IMR-90 (cell line): ENCODE measurements at regions not wholly inside any gene's neighbourhood (a gene's known extent, or its start where the extent isn't known, plus 50 kb on each side); places are given as distances from the start of the nearest gene placed in this dataset.

ENCODE experiments used
- ATAC-seq: fragments of 200-7000 bp; cut with Tn5 transposase; 2 replicates; pipeline ENCODE4 v1.9.1; 2020; ENCODE audit warnings: low read depth, mild to moderate bottlenecking, moderate library complexity
- BruUV-seq: library from RNA; stranded (reverse); fragments of 400-500 nt; replicated peaks from 2 replicates; lab custom pipeline; 2021; lab: Mats Ljungman, UMichigan
- CTCF ChIA-PET: fragments of 300-600 bp; formaldehyde crosslinking; extraction: SDS; loops from one replicate; lab custom pipeline; 2021; ENCODE audit warnings: antibody characterized with exemption; lab: Yijun Ruan, JAX
- POLR2A ChIA-PET: fragments of 300-600 bp; sonication (Branson Sonifier 250); formaldehyde crosslinking; loops from one replicate; lab custom pipeline; 2022; ENCODE audit warnings: antibody characterized with exemption; ENCODE audit not compliant: unreplicated experiment; lab: Charles Lee
- DNase-seq: peaks from one replicate; pipeline ENCODE4 v3.0.0; 2013
- H2AFZ ChIP-seq: replicated peaks from 2 replicates; pipeline ENCODE3; 2013; ENCODE audit warnings: low read length, mild to moderate bottlenecking; ENCODE audit not compliant: poor library complexity
- H2AK5ac ChIP-seq: 2 replicates; pipeline ENCODE4 v1.6.1; 2013; ENCODE audit warnings: low read depth, low read length, inconsistent platforms
- H2AK9ac ChIP-seq: replicated peaks from 2 replicates; pipeline ENCODE3; 2013; ENCODE audit warnings: mild to moderate bottlenecking, low read depth, low read length, moderate library complexity; ENCODE audit not compliant: poor library complexity
- H2BK120ac ChIP-seq: 2 replicates; pipeline ENCODE4 v1.6.1; 2013; ENCODE audit warnings: low read depth, low read length, inconsistent platforms
- H2BK15ac ChIP-seq: 3 replicates; pipeline ENCODE4 v1.6.1; 2013; ENCODE audit warnings: low read depth, low read length, inconsistent platforms
- H2BK20ac ChIP-seq: 2 replicates; pipeline ENCODE4 v1.6.1; 2013; ENCODE audit warnings: low read depth, mild to moderate bottlenecking, inconsistent platforms, low read length, moderate library complexity
- H2BK5ac ChIP-seq: 2 replicates; pipeline ENCODE4 v1.6.1; 2013; ENCODE audit warnings: mild to moderate bottlenecking, low read depth, low read length, inconsistent platforms; ENCODE audit not compliant: poor library complexity, severe bottlenecking
- H3K14ac ChIP-seq: replicated peaks from 2 replicates; pipeline ENCODE4 v1.6.1; 2013; ENCODE audit warnings: low read depth, low read length, inconsistent platforms
- H3K18ac ChIP-seq: 2 replicates; pipeline ENCODE4 v1.6.1; 2013; ENCODE audit warnings: low read depth, low read length, control low read depth
- H3K23ac ChIP-seq: 2 replicates; pipeline ENCODE4 v1.6.1; 2013; ENCODE audit warnings: low read depth, low read length, inconsistent platforms
- H3K27ac ChIP-seq: 2 replicates; pipeline ENCODE4 v1.5.1; 2013; ENCODE audit warnings: mild to moderate bottlenecking, control low read depth, low read length; ENCODE audit not compliant: insufficient read depth
- H3K27me3 ChIP-seq: 2 replicates; pipeline ENCODE4 v1.6.1; 2013; ENCODE audit warnings: low read length; ENCODE audit not compliant: control insufficient read depth, insufficient read depth
- H3K36me3 ChIP-seq: 2 replicates; pipeline ENCODE4 v1.6.1; 2013; ENCODE audit warnings: low read length, mixed read lengths; ENCODE audit not compliant: control insufficient read depth, insufficient read depth
- H3K4ac ChIP-seq: 2 replicates; pipeline ENCODE4 v1.6.1; 2013; ENCODE audit warnings: low read depth, low read length, inconsistent platforms
- H3K4me1 ChIP-seq: 2 replicates; pipeline ENCODE4 v1.6.1; 2013; ENCODE audit warnings: low read length, mixed read lengths; ENCODE audit not compliant: control insufficient read depth, insufficient read depth
- H3K4me2 ChIP-seq: 2 replicates; pipeline ENCODE4 v1.6.1; 2013; ENCODE audit warnings: low read depth, mild to moderate bottlenecking, control low read depth, low read length, moderate library complexity
- H3K4me3 ChIP-seq: 2 replicates; pipeline ENCODE4 v1.5.1; 2013; ENCODE audit warnings: low read depth, mild to moderate bottlenecking, control low read depth, low read length, moderate library complexity; ENCODE audit not compliant: insufficient read depth
- H3K56ac ChIP-seq: 2 replicates; pipeline ENCODE4 v1.6.1; 2013; ENCODE audit warnings: low read length, inconsistent platforms; ENCODE audit not compliant: insufficient read depth; ENCODE audit errors: extremely low read depth
- H3K79me1 ChIP-seq, 2 experiments: 2 replicates each; pipeline ENCODE4 v1.6.1; 2013; ENCODE audit warnings: low read length in 2 of 2, inconsistent platforms in 1 of 2, low read depth in 1 of 2
- H3K9ac ChIP-seq: 2 replicates; pipeline ENCODE4 v1.6.1; 2013; ENCODE audit warnings: low read depth, low read length, control low read depth
- H3K9me1 ChIP-seq: 2 replicates; pipeline ENCODE4 v1.6.1; 2013; ENCODE audit warnings: low read length, inconsistent platforms; ENCODE audit not compliant: insufficient read depth
- H3K9me3 ChIP-seq: 2 replicates; pipeline ENCODE4 v1.6.1; 2013; ENCODE audit warnings: low read length; ENCODE audit not compliant: control insufficient read depth, insufficient read depth
- H4K20me1 ChIP-seq: 2 replicates; pipeline ENCODE4 v1.6.1; 2013; ENCODE audit warnings: low read length, inconsistent platforms; ENCODE audit not compliant: insufficient read depth
- H4K5ac ChIP-seq: 2 replicates; pipeline ENCODE4 v1.6.1; 2013; ENCODE audit warnings: mild to moderate bottlenecking, low read depth, low read length, control low read depth
- H4K8ac ChIP-seq, 2 experiments: 2 replicates each; pipeline ENCODE4 v1.6.1; 2013; ENCODE audit warnings: low read depth in 2 of 2, low read length in 2 of 2, control low read depth in 1 of 2, inconsistent platforms in 1 of 2
- H4K91ac ChIP-seq: 2 replicates; pipeline ENCODE4 v1.6.1; 2013; ENCODE audit warnings: low read depth, low read length, inconsistent platforms; ENCODE audit not compliant: insufficient read depth
- BHLHE40 ChIP-seq: fragments of 150-350 bp; IDR thresholded peaks from 2 replicates; pipeline ENCODE4 v1.6.1; 2016; ENCODE audit warnings: mild to moderate bottlenecking, low read depth, low read length
- CEBPB ChIP-seq: IDR thresholded peaks from 2 replicates; pipeline ENCODE4 v1.6.1; 2012; ENCODE audit warnings: low read depth, low read length, improper control_type of control experiment
- CHD1 ChIP-seq: IDR thresholded peaks from 2 replicates; pipeline ENCODE4 v1.6.1; 2012; ENCODE audit warnings: low read depth, low read length, improper control_type of control experiment
- CTCF ChIP-seq: conservative IDR thresholded peaks from 2 replicates; pipeline ENCODE4 v1.5.1; 2012; ENCODE audit warnings: mild to moderate bottlenecking, low read depth, low read length, improper control_type of control experiment
- FOS ChIP-seq: fragments of 150-350 bp; IDR thresholded peaks from 2 replicates; pipeline ENCODE4 v1.6.1; 2016; ENCODE audit warnings: low read depth, low read length
- MAFK ChIP-seq: IDR thresholded peaks from 2 replicates; pipeline ENCODE4 v1.6.1; 2012; ENCODE audit warnings: low read depth, low read length, improper control_type of control experiment
- MAZ ChIP-seq: IDR thresholded peaks from 2 replicates; pipeline ENCODE4 v1.6.1; 2012; ENCODE audit warnings: low read depth, mild to moderate bottlenecking, low read length, improper control_type of control experiment, moderate library complexity, borderline replicate concordance
- MXI1 ChIP-seq: IDR thresholded peaks from 2 replicates; pipeline ENCODE4 v1.6.1; 2012; ENCODE audit warnings: low read depth, mild to moderate bottlenecking, low read length, moderate library complexity, borderline replicate concordance
- NFE2L2 ChIP-seq: fragments of 150-350 bp; IDR thresholded peaks from 2 replicates; pipeline ENCODE4 v1.6.1; 2016; ENCODE audit warnings: low read depth, mild to moderate bottlenecking, low read length
- POLR2A ChIP-seq: IDR thresholded peaks from 2 replicates; pipeline ENCODE4 v1.6.1; 2012; ENCODE audit warnings: mild to moderate bottlenecking, low read depth, low read length
- RAD21 ChIP-seq: IDR thresholded peaks from 2 replicates; pipeline ENCODE4 v1.6.1; 2012; ENCODE audit warnings: low read length, improper control_type of control experiment
- RCOR1 ChIP-seq: IDR thresholded peaks from 2 replicates; pipeline ENCODE4 v1.6.1; 2012; ENCODE audit warnings: mild to moderate bottlenecking, low read length, improper control_type of control experiment; ENCODE audit not compliant: insufficient replicate concordance
- RFX5 ChIP-seq: IDR thresholded peaks from 2 replicates; pipeline ENCODE4 v1.8.0; 2012; ENCODE audit warnings: low read depth, mild to moderate bottlenecking, low read length, moderate library complexity
- SMC3 ChIP-seq: fragments of 150-350 bp; IDR thresholded peaks from 2 replicates; pipeline ENCODE4 v1.6.1; 2016; ENCODE audit warnings: low read depth, mild to moderate bottlenecking, antibody characterized with exemption, low read length, moderate library complexity
- WGBS, 2 experiments: methylation state at CpG; one replicate each; pipeline versions ENCODE4 v1.1.5 to v1.1.7; 2013; ENCODE audit warnings: missing lambda C conversion rate in 2 of 2; ENCODE audit not compliant: insufficient read length in 1 of 2; ENCODE audit errors: extremely low coverage in 2 of 2; 5-methylcytosine and 5-hydroxymethylcytosine counted together
- dilution Hi-C: fragments of 300-500 bp; cut with HindIII; formaldehyde crosslinking; loops from one replicate; pipeline ENCODE4 v1.14.3; 2018; ENCODE audit warnings: low sequenced_read_pairs; ENCODE audit not compliant: unreplicated experiment
- in situ Hi-C: fragments of 300-500 bp; cut with MboI; formaldehyde crosslinking; loops from 3 replicates; pipeline ENCODE4 v1.14.3; 2019; ENCODE audit warnings: low sequenced_read_pairs, inconsistent platforms, mixed read lengths
- intact Hi-C: fragments of 100-400 bp; cut with micrococcal nuclease; formaldehyde crosslinking; loops from 2 replicates; pipeline ENCODE4 v1.10.0; 2022
- TF ChIP-seq, protein P1 (sequence below): fragments of 150-350 bp; IDR thresholded peaks from 2 replicates; pipeline ENCODE4 v1.6.1; 2017; ENCODE audit warnings: mild to moderate bottlenecking, antibody characterized with exemption, low read length, low read depth

DNA sequence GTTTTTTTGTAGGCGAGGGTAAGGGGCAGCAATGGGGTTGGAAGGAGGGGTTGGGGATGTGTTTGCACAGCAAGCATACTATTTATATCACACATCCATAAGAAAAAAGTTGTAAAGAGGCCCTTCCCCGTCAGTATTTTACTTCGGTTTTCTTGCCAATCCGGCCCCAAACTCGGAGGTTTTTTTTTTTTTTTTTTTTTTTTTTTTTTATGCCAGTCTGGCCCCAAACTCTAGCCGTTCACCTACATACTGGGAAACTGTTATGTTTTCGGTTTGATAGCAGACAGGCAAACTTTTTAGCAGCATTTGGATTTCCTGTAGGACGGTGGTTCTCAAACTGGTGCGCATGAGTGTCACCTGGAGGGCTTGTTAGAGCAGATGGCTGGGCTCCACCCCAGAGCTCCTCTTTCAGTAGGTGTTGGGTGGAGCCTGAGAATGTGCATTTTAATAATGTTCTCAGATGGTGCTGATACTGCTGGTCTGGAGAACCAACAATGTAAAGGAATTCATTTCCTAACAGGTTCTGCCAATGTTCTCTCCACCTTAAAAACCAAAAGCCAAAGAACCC is 76.5 kb upstream of the ZBED5 start:
- Histone ChIP-seq H3K56ac (no peak overlapping the region), H2BK15ac (no peak overlapping the region), H3K4me3 (peak overlapping the region; percentile 40), H3K4me2 (peak overlapping the region; percentile 62), H3K27ac (no peak overlapping the region), H2AK9ac (no peak overlapping the region), H2BK5ac (no peak overlapping the region), H2AFZ (peak overlapping the region; percentile 95), H3K79me1 (peaks cover 2 to 14% of the 10 kb centered on the region in 2 experiments; a peak in 2 of 4 replicates), H3K9me1 (no peaks in the 10 kb centered on the region), H3K36me3 (no peaks in the 10 kb centered on the region), H3K27me3 (peaks cover 11% of the 10 kb centered on the region), H3K9me3 (no peaks in the 10 kb centered on the region), H4K20me1 (no peaks in the 10 kb centered on the region), H4K8ac (peak overlapping the region in 1 of 2 experiments; percentile 93; a peak in 1 of 4 replicates), H3K4me1 (peaks cover 5% of the 10 kb centered on the region), H2BK120ac (peak overlapping the region; percentile 81; the same call in 1 of the 2 replicates), H2BK20ac (peak overlapping the region; percentile 78; the same call in 1 of the 2 replicates), H2AK5ac (no peak overlapping the region), H4K91ac (no peak overlapping the region), H3K9ac (peak overlapping the region; percentile 71; the same call in 1 of the 2 replicates), H3K18ac (no peak overlapping the region), H3K14ac (peak overlapping the region; percentile 80; the same call in 1 of the 2 replicates), H4K5ac (no peak overlapping the region), H3K4ac (no peak overlapping the region), H3K23ac (peak overlapping the region; percentile 66; the same call in 1 of the 2 replicates)
- WGBS, 2 experiments, result 60% methylated on average over 2 of the region's 9 CpGs; no CpG with 5 or more reads in 1 of the 2 experiments
- intact Hi-C loops (loop anchor here (5.0 to 10.0 kb wide), 3 partner anchors 142 to 210 kb away; no protein-coding TSS in a partner anchor), in situ Hi-C loops (loop anchor here (5.0 kb wide), 3 partner anchors 77 to 853 kb away; partner anchors contain the start of gene ZBED5), dilution Hi-C loops (no loop called here)
- ChIA-PET POLR2A (interaction anchor here (1.0 kb wide), 2 partner anchors 125 to 854 kb away, joined by 3 to 5 read pairs; no protein-coding TSS in a partner anchor), CTCF (interaction anchor here (0.6 to 1.9 kb wide), 23 partner anchors 8 to 1355 kb away, joined by 3 to 13 read pairs (median 3); no protein-coding TSS in a partner anchor)
- BruUV-seq, result no TSS peak
- no peak for DNase-seq
- no peak for ATAC-seq
- TF ChIP-seq CEBPB (no peak), NFE2L2 (no peak), RFX5 (no peak), MAFK (no peak), RAD21 (no peak), RCOR1 (no peak), CHD1 (no peak), BHLHE40 (no peak), SMC3 (no peak), FOS (no peak), CTCF (no peak), MXI1 (no peak), POLR2A (no peak), MAZ (no peak)
- TF ChIP-seq, protein P1, sequence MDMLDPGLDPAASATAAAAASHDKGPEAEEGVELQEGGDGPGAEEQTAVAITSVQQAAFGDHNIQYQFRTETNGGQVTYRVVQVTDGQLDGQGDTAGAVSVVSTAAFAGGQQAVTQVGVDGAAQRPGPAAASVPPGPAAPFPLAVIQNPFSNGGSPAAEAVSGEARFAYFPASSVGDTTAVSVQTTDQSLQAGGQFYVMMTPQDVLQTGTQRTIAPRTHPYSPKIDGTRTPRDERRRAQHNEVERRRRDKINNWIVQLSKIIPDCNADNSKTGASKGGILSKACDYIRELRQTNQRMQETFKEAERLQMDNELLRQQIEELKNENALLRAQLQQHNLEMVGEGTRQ, result no peak
